GM18511 (cell line): ENCODE measurements at regions not wholly inside any gene's neighbourhood (a gene's known extent, or its start where the extent isn't known, plus 50 kb on each side); places are given as distances from the start of the nearest gene placed in this dataset.
A peak's percentile ranks its signal among the peaks of the same experiment; 100 is the strongest.

Experiments
- ATAC-seq: cut with Tn5 transposase; IDR thresholded peaks from one replicate; pipeline ENCODE4 v1.9.1; 2021; ENCODE audit warnings: mild to moderate bottlenecking, moderate library complexity; ENCODE audit not compliant: unreplicated experiment

GRCh38 chr6:81484251-81484650, 268.2 kb downstream of the TENT5A start:
- ATAC-seq = no peak

GRCh38 chr6:81480139-81480538, 272.3 kb downstream of the TENT5A start:
- no peak for ATAC-seq

DNA sequence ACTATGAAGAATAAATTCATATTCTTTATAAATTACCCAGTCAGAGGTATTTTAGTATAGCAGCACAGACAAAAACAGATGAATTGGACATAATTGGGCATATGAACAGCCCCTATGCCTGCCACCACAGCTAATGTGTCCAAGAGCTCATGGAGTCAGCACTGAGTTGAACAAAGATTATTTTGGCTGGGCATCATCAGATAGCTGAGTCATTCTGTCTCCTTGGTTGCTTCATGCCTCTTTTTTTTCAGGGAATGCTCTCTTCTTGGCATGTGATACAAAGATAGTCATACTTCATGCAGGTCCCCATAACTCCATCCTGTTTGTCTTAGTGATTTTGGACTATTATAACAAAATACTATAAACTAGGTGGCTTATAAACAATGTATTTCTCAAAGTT, 275.6 kb downstream of the TENT5A start:
- no peak for ATAC-seq

DNA sequence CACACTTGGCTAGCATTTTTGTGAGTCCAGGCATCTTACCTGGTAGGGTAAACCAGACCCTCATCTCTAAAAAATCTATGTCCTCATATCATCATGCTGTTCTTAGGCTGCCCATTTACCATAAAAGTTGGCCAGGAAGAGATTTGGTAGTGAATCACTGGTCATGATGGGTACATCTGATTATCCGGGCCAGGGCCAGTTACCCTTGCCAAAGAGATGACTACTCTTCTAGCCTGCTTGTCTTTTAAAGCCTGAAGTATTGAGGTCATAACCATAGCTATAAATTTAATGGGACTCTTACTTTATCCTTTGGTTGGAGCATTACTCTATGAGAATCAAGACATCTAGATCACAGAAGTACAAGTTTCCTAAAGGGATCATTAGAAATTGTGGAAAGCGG, 276.8 kb downstream of the TENT5A start:
- no peak for ATAC-seq

DNA sequence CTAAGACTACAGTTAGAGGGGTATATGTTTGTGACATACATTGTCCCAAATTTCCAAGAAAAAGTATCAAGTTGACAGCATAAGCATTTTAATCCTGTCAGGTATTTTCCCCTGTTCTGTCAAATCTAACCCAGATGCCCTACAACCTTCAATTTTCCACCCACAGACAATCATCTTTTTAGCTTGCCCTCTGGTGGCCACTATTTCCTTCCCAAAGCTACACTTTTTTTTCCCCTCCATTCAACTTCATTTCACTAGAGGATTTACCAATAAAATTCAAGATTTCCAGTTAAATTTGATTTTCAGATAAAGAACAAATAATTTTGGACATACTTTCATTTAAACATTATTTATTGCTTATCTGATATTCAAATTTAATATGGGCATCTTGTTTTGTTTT, 286.6 kb downstream of the TENT5A start:
- ATAC-seq = no peak

DNA sequence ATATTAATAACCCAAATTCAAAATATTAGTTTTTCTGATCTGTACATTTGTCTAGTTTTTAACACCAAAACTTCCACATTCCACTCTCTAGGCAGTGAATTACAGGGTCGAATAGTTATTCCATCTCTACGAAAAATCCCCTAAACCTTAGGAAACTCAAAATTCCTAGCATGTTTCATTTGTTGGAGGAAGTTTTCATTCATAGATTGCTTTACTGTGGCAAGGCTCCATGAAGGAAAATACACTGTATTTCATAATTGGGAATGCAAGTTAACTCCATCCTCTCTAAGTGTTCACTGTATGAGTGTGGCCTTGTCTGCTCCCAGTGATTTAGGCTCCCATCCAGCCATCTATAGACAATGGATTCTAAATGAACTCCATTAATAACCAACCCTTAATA, 296.1 kb downstream of the TENT5A start:
- no peak for ATAC-seq

- ATAC-seq = no peak
These were observed 296.8 kb downstream of the TENT5A start for GRCh38 chr6:81455641-81456040.

DNA sequence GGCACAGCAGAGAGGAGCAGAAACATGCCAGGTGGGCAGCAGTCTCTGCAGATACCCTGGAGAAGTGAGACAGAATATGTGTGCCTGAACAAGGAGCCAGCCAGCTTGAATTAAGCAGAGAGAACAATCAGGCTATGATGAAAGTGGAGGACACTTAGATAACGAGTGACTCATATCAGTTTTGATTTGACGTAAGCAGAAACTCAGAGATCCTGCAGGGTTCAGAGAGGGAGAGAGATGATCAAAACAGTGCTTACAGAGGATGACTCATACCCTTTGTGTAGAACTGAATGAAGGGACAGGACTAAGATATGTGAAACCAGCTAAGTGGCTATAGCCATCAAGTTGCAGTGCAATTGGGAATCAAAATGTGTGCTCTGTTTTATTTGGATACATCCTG, 300.7 kb downstream of the TENT5A start:
- ATAC-seq = peak; percentile 96

- no peak for ATAC-seq
These were observed 302.3 kb downstream of the TENT5A start for GRCh38 chr6:81450180-81450579.

DNA sequence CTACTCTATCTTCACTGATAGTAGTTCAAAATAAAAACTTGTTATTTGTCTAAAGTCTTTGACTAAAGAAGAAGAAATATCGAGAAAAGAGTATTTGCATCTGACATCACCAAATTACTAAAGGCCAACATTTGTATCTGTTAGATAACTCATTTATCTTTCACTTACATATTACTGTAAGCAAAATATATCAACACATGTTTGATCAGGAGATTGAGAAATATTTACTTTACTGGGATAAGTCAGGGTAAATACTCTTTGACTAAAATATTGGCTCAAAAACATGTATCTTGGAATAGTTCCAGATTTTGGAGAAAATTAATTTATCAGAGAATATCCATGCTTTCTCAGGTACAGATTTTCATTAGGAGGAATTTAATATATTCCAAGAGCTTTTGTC, 306.0 kb downstream of the TENT5A start:
- no peak for ATAC-seq

- ATAC-seq = no peak
These were observed 313.1 kb downstream of the TENT5A start for GRCh38 chr6:81439417-81439816.

DNA sequence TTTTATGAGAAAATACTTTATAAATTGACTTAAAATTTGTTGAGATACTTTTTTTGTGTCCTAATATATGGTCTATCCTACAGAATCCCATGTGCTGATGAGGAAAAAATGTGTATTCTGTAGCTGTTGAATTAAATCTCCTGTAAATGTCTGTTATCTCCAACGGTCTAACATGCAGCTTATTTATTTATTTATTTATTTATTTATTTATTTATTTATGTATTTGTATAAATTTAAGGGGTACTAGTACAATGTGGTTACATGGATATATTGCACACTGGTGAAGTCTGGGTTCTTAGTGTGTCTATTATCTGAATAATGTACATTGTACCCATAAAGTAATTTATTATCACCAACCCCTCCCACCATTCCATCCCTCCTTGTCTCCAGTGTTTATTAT, 315.5 kb downstream of the TENT5A start:
- ATAC-seq = no peak

GRCh38 chr6:81413306-81413705, 339.2 kb downstream of the TENT5A start:
- no peak for ATAC-seq

GRCh38 chr6:81401970-81402690, 350.4 kb downstream of the TENT5A start:
- ATAC-seq = no peak

DNA sequence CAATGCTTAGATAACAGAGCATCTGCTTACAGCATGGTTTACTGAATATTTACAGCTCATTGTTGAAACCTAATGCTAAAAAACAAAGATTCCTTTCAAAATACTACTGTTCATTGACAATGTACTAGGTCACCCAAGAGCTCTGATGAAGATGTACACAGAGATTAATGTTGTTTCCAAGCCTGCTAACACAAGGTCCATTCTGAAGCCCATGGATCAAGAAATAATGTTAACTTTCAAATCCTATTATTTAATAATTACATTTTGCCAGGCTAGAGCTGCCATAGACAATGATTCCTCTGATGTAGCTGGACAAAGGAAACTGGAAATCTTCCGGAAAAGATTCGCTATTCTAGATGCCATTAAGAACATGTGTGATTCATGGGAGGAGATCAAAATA, 355.6 kb downstream of the TENT5A start:
- no peak for ATAC-seq

- no peak for ATAC-seq
These were observed 365.3 kb downstream of the TENT5A start for GRCh38 chr6:81387163-81387562.

GRCh38 chr6:81384921-81385320, 367.6 kb downstream of the TENT5A start:
- ATAC-seq = no peak

GRCh38 chr6:81383472-81383871, 369.0 kb downstream of the TENT5A start:
- ATAC-seq = no peak

DNA sequence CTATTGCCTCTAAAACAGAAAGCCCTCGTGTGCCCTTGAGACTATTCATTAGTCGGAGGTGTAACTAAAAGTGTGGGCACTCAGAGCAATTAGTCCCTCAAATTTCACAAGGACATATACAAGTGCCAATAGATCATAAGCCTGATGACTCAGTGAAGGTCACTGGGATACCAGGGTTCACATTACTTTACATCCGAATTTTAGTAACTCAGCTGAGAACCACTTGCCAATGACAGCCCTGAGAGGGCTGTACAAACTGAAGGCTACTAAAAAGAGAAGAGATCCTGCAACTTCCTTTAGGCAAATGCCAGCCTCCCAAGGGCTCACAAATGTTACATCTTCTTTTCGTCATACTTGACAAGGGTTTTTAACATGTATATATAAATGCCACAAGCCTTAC, 369.6 kb downstream of the TENT5A start:
- no peak for ATAC-seq

DNA sequence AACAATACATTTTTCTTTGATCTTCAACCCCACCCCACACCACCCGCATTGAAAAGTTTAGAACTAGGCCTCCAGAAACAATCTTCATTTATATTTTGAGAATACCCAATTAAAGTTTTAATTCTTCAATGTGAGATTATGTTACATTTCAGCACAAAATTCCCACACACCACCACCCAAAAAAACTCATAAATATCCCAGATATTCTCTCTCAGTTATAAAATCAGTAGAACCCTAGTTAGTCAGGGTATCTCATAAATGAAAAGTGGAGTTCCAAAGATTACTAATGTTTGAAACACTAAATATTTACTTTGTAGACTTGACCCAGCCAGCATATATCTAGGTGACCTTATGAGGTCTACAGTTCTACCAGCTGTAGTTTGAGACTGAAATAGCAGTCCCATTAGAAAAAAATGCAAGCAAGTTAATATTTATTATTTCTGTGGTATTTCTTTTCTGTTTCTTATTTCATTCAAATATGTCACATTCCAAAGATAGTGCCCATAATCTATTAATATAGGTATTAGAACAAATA, 371.0 kb downstream of the TENT5A start:
- ATAC-seq = no peak

DNA sequence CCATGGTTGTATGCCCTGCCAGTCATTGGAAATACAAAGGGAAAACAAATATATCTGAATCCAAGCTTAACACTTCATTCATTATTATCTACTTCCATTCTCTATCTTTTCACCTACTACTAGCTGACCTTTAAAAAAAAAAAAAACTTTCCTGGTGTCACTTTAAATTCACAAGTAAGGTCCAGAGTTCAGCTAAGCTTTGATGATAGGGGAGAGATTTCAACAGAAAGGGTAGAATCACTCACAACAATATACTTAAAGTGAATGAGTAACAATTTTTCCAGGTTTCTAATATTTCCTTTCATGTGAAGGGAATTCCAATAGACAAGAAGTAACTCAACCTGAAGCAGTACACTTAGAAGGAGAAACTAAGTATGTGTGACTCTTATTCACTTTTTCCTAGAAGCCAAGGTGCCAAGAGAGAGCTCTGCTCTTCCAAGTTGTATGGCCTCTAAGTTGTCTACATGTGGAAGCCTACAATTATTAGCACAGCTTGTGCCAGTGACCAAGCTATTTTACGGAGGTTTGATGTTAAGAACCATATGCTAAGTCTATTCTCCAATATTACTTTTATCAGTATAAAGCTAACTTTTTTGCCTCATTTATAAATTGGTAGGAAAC, 371.7 kb downstream of the TENT5A start:
- no peak for ATAC-seq

DNA sequence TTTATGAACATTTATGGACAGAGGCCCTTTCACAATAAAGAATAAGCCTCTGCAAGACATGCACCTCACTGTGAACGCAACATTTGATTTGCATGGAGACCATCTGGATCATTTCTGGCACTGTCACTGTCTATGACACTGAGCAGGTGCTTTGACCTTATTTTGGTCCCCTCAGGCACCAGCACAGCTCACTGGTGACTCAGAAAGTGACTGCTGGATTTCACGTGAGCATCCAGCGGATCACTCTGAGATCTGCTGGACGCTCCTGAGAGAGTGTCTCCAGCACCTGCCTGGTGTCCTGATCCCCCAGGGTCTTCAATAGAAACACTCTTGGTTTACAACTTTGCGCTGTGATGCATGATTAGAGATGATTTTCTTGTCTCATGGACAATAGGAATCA, 375.7 kb downstream of the TENT5A start:
- ATAC-seq = no peak

GRCh38 chr6:81373414-81373813, 379.1 kb downstream of the TENT5A start:
- no peak for ATAC-seq
